ENCODE measurements at regions not wholly inside any gene's neighbourhood (a gene's known extent, or its start where the extent isn't known, plus 50 kb on each side); places are given as distances from the start of the nearest gene placed in this dataset.

- H3K4me3 ChIP-seq (ENCODE audit: low read length in 3 of 3), result no peak overlapping the region
- no peaks in the 10 kb centered on the region for H3K4me1 ChIP-seq (ENCODE audit: control insufficient read depth in 3 of 3, insufficient read depth in 3 of 3, low read length in 3 of 3)
- H3K27me3 ChIP-seq (ENCODE audit: control insufficient read depth in 3 of 3, insufficient read depth in 3 of 3, low read length in 3 of 3), result no peaks in the 10 kb centered on the region
- H3K36me3 ChIP-seq (ENCODE audit: control insufficient read depth in 3 of 3, insufficient read depth in 3 of 3, low read length in 3 of 3), result no peaks in the 10 kb centered on the region
- no peak overlapping the region for H3K9ac ChIP-seq (ENCODE audit: low read depth in 1 of 3, low read length in 3 of 3)
- H3K9me3 ChIP-seq (ENCODE audit: control insufficient read depth in 3 of 3, low read length in 3 of 3), result no peaks in the 10 kb centered on the region
- no peak overlapping the region for H3K27ac ChIP-seq (ENCODE audit: low read depth, low read length)
Measured at GRCh38 chr5:156128026-156128425, 198.9 kb upstream of the SGCD start.

GRCh38 chr5:156134216-156134615 lies 192.7 kb upstream of the SGCD start:
- Histone ChIP-seq H3K4me3 (ENCODE audit: low read length in 3 of 3) (no peak overlapping the region), H3K9ac (ENCODE audit: low read depth in 1 of 3, low read length in 3 of 3) (no peak overlapping the region), H3K36me3 (ENCODE audit: control insufficient read depth in 3 of 3, insufficient read depth in 3 of 3, low read length in 3 of 3) (no peaks in the 10 kb centered on the region), H3K4me1 (ENCODE audit: control insufficient read depth in 3 of 3, insufficient read depth in 3 of 3, low read length in 3 of 3) (no peaks in the 10 kb centered on the region), H3K9me3 (ENCODE audit: control insufficient read depth in 3 of 3, low read length in 3 of 3) (no peaks in the 10 kb centered on the region), H3K27me3 (ENCODE audit: control insufficient read depth in 3 of 3, insufficient read depth in 3 of 3, low read length in 3 of 3) (no peaks in the 10 kb centered on the region), H3K27ac (ENCODE audit: low read depth, low read length) (no peak overlapping the region)

GRCh38 chr5:156135531-156135930 lies 191.4 kb upstream of the SGCD start:
- Histone ChIP-seq H3K4me3 (ENCODE audit: low read length in 3 of 3) (no peak overlapping the region), H3K27me3 (ENCODE audit: control insufficient read depth in 3 of 3, insufficient read depth in 3 of 3, low read length in 3 of 3) (no peaks in the 10 kb centered on the region), H3K36me3 (ENCODE audit: control insufficient read depth in 3 of 3, insufficient read depth in 3 of 3, low read length in 3 of 3) (no peaks in the 10 kb centered on the region), H3K4me1 (ENCODE audit: control insufficient read depth in 3 of 3, insufficient read depth in 3 of 3, low read length in 3 of 3) (no peaks in the 10 kb centered on the region), H3K9ac (ENCODE audit: low read depth in 1 of 3, low read length in 3 of 3) (no peak overlapping the region), H3K9me3 (ENCODE audit: control insufficient read depth in 3 of 3, low read length in 3 of 3) (no peaks in the 10 kb centered on the region), H3K27ac (ENCODE audit: low read depth, low read length) (no peak overlapping the region)

- Histone ChIP-seq H3K36me3 (ENCODE audit: control insufficient read depth in 3 of 3, insufficient read depth in 3 of 3, low read length in 3 of 3) (no peaks in the 10 kb centered on the region), H3K27me3 (ENCODE audit: control insufficient read depth in 3 of 3, insufficient read depth in 3 of 3, low read length in 3 of 3) (no peaks in the 10 kb centered on the region), H3K27ac (ENCODE audit: low read depth, low read length) (no peak overlapping the region), H3K4me1 (ENCODE audit: control insufficient read depth in 3 of 3, insufficient read depth in 3 of 3, low read length in 3 of 3) (no peaks in the 10 kb centered on the region), H3K9me3 (ENCODE audit: control insufficient read depth in 3 of 3, low read length in 3 of 3) (no peaks in the 10 kb centered on the region), H3K9ac (ENCODE audit: low read depth in 1 of 3, low read length in 3 of 3) (no peak overlapping the region), H3K4me3 (ENCODE audit: low read length in 3 of 3) (no peak overlapping the region)
Measured at GRCh38 chr5:156137071-156137869, 189.7 kb upstream of the SGCD start.

GRCh38 chr5:156142867-156143266 lies 184.1 kb upstream of the SGCD start:
- no peak overlapping the region for H3K27ac ChIP-seq (ENCODE audit: low read depth, low read length)
- no peaks in the 10 kb centered on the region for H3K36me3 ChIP-seq (ENCODE audit: control insufficient read depth in 3 of 3, insufficient read depth in 3 of 3, low read length in 3 of 3)
- H3K27me3 ChIP-seq (ENCODE audit: control insufficient read depth in 3 of 3, insufficient read depth in 3 of 3, low read length in 3 of 3), result no peaks in the 10 kb centered on the region
- no peak overlapping the region for H3K4me3 ChIP-seq (ENCODE audit: low read length in 3 of 3)
- H3K9me3 ChIP-seq (ENCODE audit: control insufficient read depth in 3 of 3, low read length in 3 of 3), result peaks cover 0 to 5% (median 0%) of the 10 kb centered on the region in 3 donors
- no peaks in the 10 kb centered on the region for H3K4me1 ChIP-seq (ENCODE audit: control insufficient read depth in 3 of 3, insufficient read depth in 3 of 3, low read length in 3 of 3)
- H3K9ac ChIP-seq (ENCODE audit: low read depth in 1 of 3, low read length in 3 of 3), result no peak overlapping the region

GRCh38 chr5:156147261-156147943 lies 179.6 kb upstream of the SGCD start:
- Histone ChIP-seq H3K4me3 (ENCODE audit: low read length in 3 of 3) (no peak overlapping the region), H3K4me1 (ENCODE audit: control insufficient read depth in 3 of 3, insufficient read depth in 3 of 3, low read length in 3 of 3) (no peaks in the 10 kb centered on the region), H3K36me3 (ENCODE audit: control insufficient read depth in 3 of 3, insufficient read depth in 3 of 3, low read length in 3 of 3) (no peaks in the 10 kb centered on the region), H3K9ac (ENCODE audit: low read depth in 1 of 3, low read length in 3 of 3) (no peak overlapping the region), H3K27me3 (ENCODE audit: control insufficient read depth in 3 of 3, insufficient read depth in 3 of 3, low read length in 3 of 3) (no peaks in the 10 kb centered on the region), H3K27ac (ENCODE audit: low read depth, low read length) (no peak overlapping the region), H3K9me3 (ENCODE audit: control insufficient read depth in 3 of 3, low read length in 3 of 3) (peaks cover 0 to 5% (median 0%) of the 10 kb centered on the region in 3 donors)

GRCh38 chr5:156147944-156148285 lies 179.0 kb upstream of the SGCD start:
- H3K27me3 ChIP-seq (ENCODE audit: control insufficient read depth in 3 of 3, insufficient read depth in 3 of 3, low read length in 3 of 3), result no peaks in the 10 kb centered on the region
- H3K4me3 ChIP-seq (ENCODE audit: low read length in 3 of 3), result no peak overlapping the region
- H3K9me3 ChIP-seq (ENCODE audit: control insufficient read depth in 3 of 3, low read length in 3 of 3), result peaks cover 0 to 2% (median 0%) of the 10 kb centered on the region in 3 donors
- no peak overlapping the region for H3K9ac ChIP-seq (ENCODE audit: low read depth in 1 of 3, low read length in 3 of 3)
- no peaks in the 10 kb centered on the region for H3K36me3 ChIP-seq (ENCODE audit: control insufficient read depth in 3 of 3, insufficient read depth in 3 of 3, low read length in 3 of 3)
- H3K27ac ChIP-seq (ENCODE audit: low read depth, low read length), result no peak overlapping the region
- no peaks in the 10 kb centered on the region for H3K4me1 ChIP-seq (ENCODE audit: control insufficient read depth in 3 of 3, insufficient read depth in 3 of 3, low read length in 3 of 3)

GRCh38 chr5:156148301-156148700 lies 178.7 kb upstream of the SGCD start:
- no peak overlapping the region for H3K9ac ChIP-seq (ENCODE audit: low read depth in 1 of 3, low read length in 3 of 3)
- no peaks in the 10 kb centered on the region for H3K36me3 ChIP-seq (ENCODE audit: control insufficient read depth in 3 of 3, insufficient read depth in 3 of 3, low read length in 3 of 3)
- H3K27ac ChIP-seq (ENCODE audit: low read depth, low read length), result no peak overlapping the region
- H3K4me3 ChIP-seq (ENCODE audit: low read length in 3 of 3), result no peak overlapping the region
- H3K9me3 ChIP-seq (ENCODE audit: control insufficient read depth in 3 of 3, low read length in 3 of 3), result no peaks in the 10 kb centered on the region
- H3K4me1 ChIP-seq (ENCODE audit: control insufficient read depth in 3 of 3, insufficient read depth in 3 of 3, low read length in 3 of 3), result no peaks in the 10 kb centered on the region
- H3K27me3 ChIP-seq (ENCODE audit: control insufficient read depth in 3 of 3, insufficient read depth in 3 of 3, low read length in 3 of 3), result no peaks in the 10 kb centered on the region

GRCh38 chr5:156149213-156149612 lies 177.8 kb upstream of the SGCD start:
- Histone ChIP-seq H3K9me3 (ENCODE audit: control insufficient read depth in 3 of 3, low read length in 3 of 3) (no peaks in the 10 kb centered on the region), H3K4me3 (ENCODE audit: low read length in 3 of 3) (no peak overlapping the region), H3K4me1 (ENCODE audit: control insufficient read depth in 3 of 3, insufficient read depth in 3 of 3, low read length in 3 of 3) (no peaks in the 10 kb centered on the region), H3K36me3 (ENCODE audit: control insufficient read depth in 3 of 3, insufficient read depth in 3 of 3, low read length in 3 of 3) (no peaks in the 10 kb centered on the region), H3K9ac (ENCODE audit: low read depth in 1 of 3, low read length in 3 of 3) (no peak overlapping the region), H3K27ac (ENCODE audit: low read depth, low read length) (no peak overlapping the region), H3K27me3 (ENCODE audit: control insufficient read depth in 3 of 3, insufficient read depth in 3 of 3, low read length in 3 of 3) (no peaks in the 10 kb centered on the region)

GRCh38 chr5:156153602-156154001 lies 173.4 kb upstream of the SGCD start:
- Histone ChIP-seq H3K9ac (ENCODE audit: low read depth in 1 of 3, low read length in 3 of 3) (no peak overlapping the region), H3K4me1 (ENCODE audit: control insufficient read depth in 3 of 3, insufficient read depth in 3 of 3, low read length in 3 of 3) (no peaks in the 10 kb centered on the region), H3K36me3 (ENCODE audit: control insufficient read depth in 3 of 3, insufficient read depth in 3 of 3, low read length in 3 of 3) (no peaks in the 10 kb centered on the region), H3K27me3 (ENCODE audit: control insufficient read depth in 3 of 3, insufficient read depth in 3 of 3, low read length in 3 of 3) (no peaks in the 10 kb centered on the region), H3K27ac (ENCODE audit: low read depth, low read length) (no peak overlapping the region), H3K4me3 (ENCODE audit: low read length in 3 of 3) (no peak overlapping the region), H3K9me3 (ENCODE audit: control insufficient read depth in 3 of 3, low read length in 3 of 3) (no peaks in the 10 kb centered on the region)

Data from skeletal muscle tissue (tissue), 3 donors.